H1 (cell line): ENCODE measurements at regions not wholly inside any gene's neighbourhood (a gene's known extent, or its start where the extent isn't known, plus 50 kb on each side); places are given as distances from the start of the nearest gene placed in this dataset.

ENCODE experiments used
- CTCF ChIA-PET: fragments of 300-600 bp; sonication (Branson Sonifier 250); formaldehyde crosslinking; loops from one replicate; lab custom pipeline; 2021; ENCODE audit not compliant: partially characterized antibody; lab: Charles Lee
- POLR2A ChIA-PET: fragments of 300-600 bp; sonication (Branson Sonifier 250); formaldehyde crosslinking; loops from one replicate; lab custom pipeline; 2021; ENCODE audit warnings: inconsistent platforms; ENCODE audit not compliant: partially characterized antibody; lab: Charles Lee
- DNase-seq, 2 experiments: peaks; one replicate each; pipeline versions ENCODE4 v3.0.0 to v3.0.0-alpha.2; 2010 to 2022; ENCODE audit warnings: low spot score in 2 of 2, low read depth in 1 of 2, mixed read lengths in 1 of 2
- FAIRE-seq: peaks from 2 replicates; lab custom pipeline; 2011; peaks lifted over from hg19 to GRCh38; lab: Jason Lieb, UNC
- H2AFZ ChIP-seq: 2 replicates; pipeline ENCODE4 v1.8.1; 2012; ENCODE audit warnings: low read length, inconsistent platforms
- H2AK5ac ChIP-seq: 2 replicates; pipeline ENCODE4 v1.6.1; 2013; ENCODE audit warnings: low read depth, low read length
- H2BK120ac ChIP-seq: replicated peaks from 2 replicates; pipeline ENCODE3; 2013; ENCODE audit warnings: low read depth, low read length, inconsistent platforms
- H2BK12ac ChIP-seq: 2 replicates; pipeline ENCODE4 v1.6.1; 2013; ENCODE audit warnings: low read depth, low read length
- H2BK15ac ChIP-seq: 2 replicates; pipeline ENCODE4 v1.6.1; 2013; ENCODE audit warnings: low read length
- H2BK20ac ChIP-seq: 2 replicates; pipeline ENCODE4 v1.6.1; 2013; ENCODE audit warnings: low read length
- H2BK5ac ChIP-seq: 2 replicates; pipeline ENCODE4 v1.6.1; 2013; ENCODE audit warnings: low read depth, low read length
- H3K14ac ChIP-seq: 2 replicates; pipeline ENCODE4 v1.6.1; 2013; ENCODE audit warnings: inconsistent platforms; ENCODE audit not compliant: insufficient read length
- H3K18ac ChIP-seq: 2 replicates; pipeline ENCODE4 v1.6.1; 2013; ENCODE audit warnings: low read length; ENCODE audit errors: extremely low read depth
- H3K23ac ChIP-seq: 2 replicates; pipeline ENCODE4 v1.6.1; 2013; ENCODE audit warnings: inconsistent platforms; ENCODE audit not compliant: insufficient read length
- H3K23me2 ChIP-seq: 2 replicates; pipeline ENCODE4 v1.6.1; 2013; ENCODE audit warnings: low read depth, low read length
- H3K27ac ChIP-seq: 2 replicates; pipeline ENCODE4 v1.6.1; 2011; ENCODE audit warnings: low read depth, low read length, inconsistent platforms
- H3K27me3 ChIP-seq, 4 experiments: replicated peaks in 1 of 4; 1 replicate in 1 of 4; 2 replicates in 3 of 4; pipeline versions ENCODE4 v1.6.1 to v1.8.1; 2011 to 2013; ENCODE audit warnings: low read length in 3 of 4, mild to moderate bottlenecking in 3 of 4, inconsistent platforms in 2 of 4, mixed read lengths in 2 of 4, moderate library complexity in 1 of 4; ENCODE audit not compliant: control insufficient read depth in 3 of 4, insufficient read depth in 3 of 4; ENCODE audit errors: extremely low read depth in 1 of 4
- H3K36me3 ChIP-seq, 4 experiments: 2 replicates each; pipeline versions ENCODE4 v1.6.1 to v1.8.1; 2011 to 2013; ENCODE audit warnings: mild to moderate bottlenecking in 4 of 4, low read length in 3 of 4, moderate library complexity in 2 of 4, control low read depth in 1 of 4, inconsistent platforms in 1 of 4; ENCODE audit not compliant: insufficient read depth in 4 of 4, control insufficient read depth in 2 of 4
- H3K4ac ChIP-seq: replicated peaks from 2 replicates; pipeline ENCODE3; 2013; ENCODE audit warnings: low read length, low read depth, mixed read lengths, inconsistent platforms; ENCODE audit not compliant: insufficient read length
- H3K4me1 ChIP-seq, 4 experiments: replicated peaks in 1 of 4; 1 replicate in 1 of 4; 2 replicates in 3 of 4; pipeline versions ENCODE4 v1.6.1 to v1.8.1; 2011 to 2013; ENCODE audit warnings: low read length in 3 of 4, inconsistent platforms in 2 of 4, mixed read lengths in 1 of 4; ENCODE audit not compliant: insufficient read depth in 4 of 4, control insufficient read depth in 3 of 4
- H3K4me2 ChIP-seq, 2 experiments: 2 replicates each; pipeline versions ENCODE4 v1.6.1 to v1.8.1; 2011 to 2013; ENCODE audit warnings: low read depth in 2 of 2, low read length in 2 of 2, control low read depth in 1 of 2, inconsistent platforms in 1 of 2, mild to moderate bottlenecking in 1 of 2; ENCODE audit not compliant: insufficient read depth in 1 of 2
- H3K4me3 ChIP-seq, 4 experiments: fragments of 200-600, 300-600 bp in 1 of 4; sonication (generic), shearing (Covaris generic), sonication (Bioruptor Twin) in 1 of 4; 2 replicates each; pipeline versions ENCODE4 v1.5.1 to v1.8.1; 2011 to 2016; ENCODE audit warnings: low read length in 4 of 4, low read depth in 3 of 4, control low read depth in 2 of 4, inconsistent platforms in 2 of 4, mild to moderate bottlenecking in 2 of 4, mixed read lengths in 1 of 4, moderate library complexity in 1 of 4; ENCODE audit not compliant: insufficient read depth in 2 of 4; ENCODE audit errors: extremely low read depth in 1 of 4
- H3K56ac ChIP-seq: replicated peaks from 2 replicates; pipeline ENCODE3; 2013; ENCODE audit warnings: low read depth, mild to moderate bottlenecking, mixed read lengths, low read length, inconsistent platforms; ENCODE audit not compliant: insufficient read length
- H3K79me1 ChIP-seq: 2 replicates; pipeline ENCODE4 v1.6.1; 2013; ENCODE audit warnings: low read depth, low read length, control low read depth
- H3K79me2 ChIP-seq, 2 experiments: 2 replicates each; pipeline versions ENCODE4 v1.6.1 to v1.8.1; 2012 to 2013; ENCODE audit warnings: low read length in 2 of 2, mild to moderate bottlenecking in 2 of 2, inconsistent platforms in 1 of 2; ENCODE audit not compliant: insufficient read depth in 2 of 2, control insufficient read depth in 1 of 2
- H3K9ac ChIP-seq, 4 experiments: replicated peaks in 1 of 4; 1 replicate in 1 of 4; 2 replicates in 3 of 4; pipeline versions ENCODE4 v1.6.1 to v1.8.1; 2011 to 2013; ENCODE audit warnings: low read depth in 3 of 4, low read length in 3 of 4, control low read depth in 2 of 4, mild to moderate bottlenecking in 2 of 4, moderate library complexity in 2 of 4, inconsistent platforms in 1 of 4; ENCODE audit errors: extremely low read depth in 1 of 4
- H3K9me3 ChIP-seq, 2 experiments: 2 replicates each; pipeline versions ENCODE4 v1.6.1 to v1.8.1; 2012 to 2013; ENCODE audit warnings: mild to moderate bottlenecking in 2 of 2, moderate library complexity in 2 of 2, control low read depth in 1 of 2, inconsistent platforms in 1 of 2, low read depth in 1 of 2, low read length in 1 of 2, mixed read lengths in 1 of 2; ENCODE audit not compliant: insufficient read depth in 2 of 2
- H4K20me1 ChIP-seq, 2 experiments: replicated peaks in 1 of 2; 2 replicates each; pipeline versions ENCODE3 to v1.8.1; 2011 to 2013; ENCODE audit warnings: inconsistent platforms in 2 of 2, low read length in 2 of 2, mild to moderate bottlenecking in 1 of 2; ENCODE audit not compliant: insufficient read depth in 2 of 2, control insufficient read depth in 1 of 2
- H4K5ac ChIP-seq: 2 replicates; pipeline ENCODE4 v1.6.1; 2013; ENCODE audit warnings: low read length, low read depth, mixed read lengths, inconsistent platforms; ENCODE audit not compliant: insufficient read length
- H4K8ac ChIP-seq: 2 replicates; pipeline ENCODE4 v1.8.0; 2013; ENCODE audit warnings: mild to moderate bottlenecking, moderate library complexity, low read length, inconsistent platforms; ENCODE audit not compliant: insufficient read depth; ENCODE audit errors: extremely low read depth
- H4K91ac ChIP-seq: replicated peaks from 2 replicates; pipeline ENCODE3; 2013; ENCODE audit warnings: low read length, mixed read lengths, inconsistent platforms; ENCODE audit not compliant: insufficient read length
- CBX8 ChIP-seq: fragments of 300-800, 300-1000 bp; sonication (generic); IDR thresholded peaks from 2 replicates; pipeline ENCODE4 v1.7.1; 2016; ENCODE audit warnings: low read depth, low read length, borderline replicate concordance
- CHD1 ChIP-seq: IDR thresholded peaks from 2 replicates; pipeline ENCODE4 v1.6.1; 2012; ENCODE audit warnings: low read depth, low read length, improper control_type of control experiment
- EZH2 ChIP-seq: fragments of 200-600 bp; sonication (generic); IDR thresholded peaks from 2 replicates; pipeline ENCODE4 v1.7.1; 2012; ENCODE audit warnings: low read depth, mild to moderate bottlenecking, moderate library complexity, low read length, inconsistent platforms; ENCODE audit not compliant: severe bottlenecking
- JUN ChIP-seq: IDR thresholded peaks from 2 replicates; pipeline ENCODE4 v1.6.1; 2011; ENCODE audit warnings: low read depth, mild to moderate bottlenecking, improper control_type of control experiment, low read length
- RXRA ChIP-seq: IDR thresholded peaks from 2 replicates; pipeline ENCODE4 v1.6.1; 2011; ENCODE audit warnings: low read depth, mild to moderate bottlenecking, low read length, moderate library complexity; ENCODE audit not compliant: insufficient read depth
- SIRT6 ChIP-seq: IDR thresholded peaks from one replicate; pipeline ENCODE4 v1.7.1; 2012; ENCODE audit warnings: low read length, inconsistent platforms
- SIX5 ChIP-seq: IDR thresholded peaks from 2 replicates; pipeline ENCODE4 v1.6.1; 2011; ENCODE audit warnings: mild to moderate bottlenecking, low read depth, low read length
- SRF ChIP-seq: IDR thresholded peaks from 2 replicates; pipeline ENCODE4 v1.6.1; 2011; ENCODE audit warnings: mild to moderate bottlenecking, low read depth, low read length, moderate library complexity
- TAF7 ChIP-seq: optimal IDR thresholded peaks from 2 replicates; pipeline ENCODE3; 2011; ENCODE audit warnings: low read depth, mild to moderate bottlenecking, inconsistent platforms, low read length, moderate library complexity, borderline replicate concordance
- WGBS, 2 experiments: shearing (Covaris generic) in 1 of 2; methylation state at CpG; one replicate each; pipeline versions ENCODE4 v1.1.6 to v1.1.7; 2013 to 2015; ENCODE audit warnings: low lambda C conversion rate in 2 of 2, mixed read lengths in 2 of 2, inconsistent platforms in 1 of 2, low coverage in 1 of 2, missing lambda C conversion rate in 1 of 2; ENCODE audit not compliant: insufficient replicate concordance in 2 of 2, insufficient coverage in 1 of 2, insufficient read length in 1 of 2; ENCODE audit errors: extremely low coverage in 1 of 2, missing lambda C conversion rate in 1 of 2; 5-methylcytosine and 5-hydroxymethylcytosine counted together

DNA sequence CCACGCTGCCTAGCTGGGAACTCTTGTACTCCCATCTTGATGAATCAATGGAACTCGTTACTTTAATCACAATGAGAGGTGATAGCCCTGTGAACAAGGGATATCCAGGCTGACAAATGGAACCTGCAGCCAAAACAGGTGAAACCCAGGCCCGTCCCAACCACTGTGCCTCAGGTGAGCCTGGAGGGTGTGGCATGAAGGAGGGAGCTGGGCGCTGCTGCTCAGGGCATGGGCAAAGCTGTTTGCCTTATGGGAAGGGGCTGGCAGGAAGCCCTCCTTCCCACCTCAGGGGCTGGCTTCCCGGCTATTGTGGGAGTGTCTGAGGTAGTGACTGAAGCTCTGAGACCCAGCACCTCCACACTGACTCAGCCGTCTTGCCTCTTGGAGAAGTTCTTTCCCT lies 209.4 kb upstream of the ATP6AP2 start:
- CTCF ChIA-PET, result interaction anchor here (0.9 kb wide), 1 partner anchor 24 kb away, joined by 3 read pairs; no protein-coding TSS in a partner anchor
- Histone ChIP-seq H2BK20ac (no peak overlapping the region), H3K79me1 (no peaks in the 10 kb centered on the region), H3K4ac (no peak overlapping the region), H3K18ac (no peak overlapping the region), H2BK120ac (no peak overlapping the region), H3K9ac (no peak overlapping the region), H3K27me3 (no peaks in the 10 kb centered on the region), H2BK15ac (no peak overlapping the region), H3K4me1 (no peaks in the 10 kb centered on the region), H4K8ac (no peak overlapping the region; the same call in 1 of the 2 replicates), H4K20me1 (no peaks in the 10 kb centered on the region), H3K9me3 (no peaks in the 10 kb centered on the region), H2BK5ac (no peak overlapping the region), H4K91ac (no peak overlapping the region), H3K23me2 (no peaks in the 10 kb centered on the region), H3K56ac (no peak overlapping the region), H2AK5ac (no peak overlapping the region), H3K4me3 (no peak overlapping the region), H2BK12ac (no peak overlapping the region), H2AFZ (no peak overlapping the region), H3K27ac (no peak overlapping the region)
- POLR2A ChIA-PET, result no interaction called here
- TF ChIP-seq SRF (no peak), JUN (no peak), CHD1 (no peak), SIX5 (no peak), SIRT6 (no peak), TAF7 (no peak), CBX8 (no peak), RXRA (no peak), EZH2 (no peak)
- TF ChIP-seq, all 59 proteins: peak for 0
- no peaks in the 10 kb centered on the region for H3K79me2 ChIP-seq
- no peak overlapping the region for H4K5ac ChIP-seq
- H3K23ac ChIP-seq, result no peak overlapping the region
- DNase-seq (no peak), FAIRE-seq (no peak)
- H3K36me3 ChIP-seq, result no peaks in the 10 kb centered on the region
- no peak overlapping the region for H3K14ac ChIP-seq
- WGBS, 2 experiments, result 83% methylated on average over 6 of the region's 6 CpGs; no CpG with 5 or more reads in 1 of the 2 experiments
- no peak overlapping the region for H3K4me2 ChIP-seq
